Natural killer cell (primary cell): ENCODE measurements at regions not wholly inside any gene's neighbourhood (a gene's known extent, or its start where the extent isn't known, plus 50 kb on each side); places are given as distances from the start of the nearest gene placed in this dataset.

Source experiments
- ATAC-seq, 3 donors: fragments of 150-1000 bp in 2 of 3; fragments of 200-7000 bp in 1 of 3; cut with Tn5 transposase; 1 replicate in 1 of 3; 2 replicates in 2 of 3; pipeline ENCODE4 v1.10.0; 2021; ENCODE audit warnings: mild to moderate bottlenecking in 2 of 3, moderate library complexity in 2 of 3
- DNase-seq, 2 donors: peaks; one replicate each; pipeline versions ENCODE4 v3.0.0 to v3.0.0-alpha.2; 2013 to 2021; ENCODE audit warnings: mixed read lengths in 1 of 2
- H3K27ac ChIP-seq: one replicate; pipeline ENCODE4 v1.5.1; 2013; ENCODE audit warnings: mild to moderate bottlenecking, low read length
- H3K27me3 ChIP-seq: one replicate; pipeline ENCODE4 v1.6.1; 2013; ENCODE audit warnings: low read length; ENCODE audit not compliant: control insufficient read depth, insufficient read depth
- H3K36me3 ChIP-seq: one replicate; pipeline ENCODE4 v1.6.1; 2013; ENCODE audit warnings: low read length; ENCODE audit not compliant: control insufficient read depth, insufficient read depth
- H3K4me1 ChIP-seq: one replicate; pipeline ENCODE4 v1.6.1; 2013; ENCODE audit warnings: low read length; ENCODE audit not compliant: control insufficient read depth, insufficient read depth
- H3K4me3 ChIP-seq: one replicate; pipeline ENCODE4 v1.5.1; 2013; ENCODE audit warnings: low read length
- H3K9me3 ChIP-seq: one replicate; pipeline ENCODE4 v1.6.1; 2013; ENCODE audit warnings: low read length; ENCODE audit not compliant: control insufficient read depth, insufficient read depth
- H3K27ac Mint-ChIP-seq, 2 donors: one replicate each; pipeline ENCODE4 v1.8.0; 2022; ENCODE audit warnings: mild to moderate bottlenecking in 2 of 2, mixed read lengths in 2 of 2, moderate library complexity in 1 of 2
- H3K27me3 Mint-ChIP-seq, 2 donors: one replicate each; pipeline ENCODE4 v1.8.0; 2022; ENCODE audit warnings: low read depth in 2 of 2, mixed read lengths in 2 of 2
- H3K36me3 Mint-ChIP-seq: one replicate; pipeline ENCODE4 v1.8.0; 2022; ENCODE audit warnings: mixed read lengths
- H3K4me1 Mint-ChIP-seq, 2 donors: one replicate each; pipeline ENCODE4 v1.8.0; 2022; ENCODE audit warnings: mixed read lengths in 2 of 2
- H3K4me3 Mint-ChIP-seq: one replicate; pipeline ENCODE4 v1.8.0; 2022; ENCODE audit warnings: mild to moderate bottlenecking, moderate library complexity, mixed read lengths
- H3K9me3 Mint-ChIP-seq, 2 donors: one replicate each; pipeline ENCODE4 v1.8.0; 2022; ENCODE audit warnings: mixed read lengths in 2 of 2
- WGBS: methylation state at CpG from one replicate; pipeline ENCODE4 v1.1.7; 2013; ENCODE audit warnings: missing lambda C conversion rate; ENCODE audit not compliant: insufficient coverage; 5-methylcytosine and 5-hydroxymethylcytosine counted together
- intact Hi-C: fragments of 100-400 bp; cut with micrococcal nuclease; formaldehyde crosslinking; loops from one replicate; pipeline ENCODE4 v1.14.2; 2022
- TF ChIP-seq, protein P1 (sequence below): fragments of 200-600 bp; IDR thresholded peaks from one replicate; pipeline ENCODE4 v1.8.0; 2022; ENCODE audit warnings: antibody characterized with exemption

DNA sequence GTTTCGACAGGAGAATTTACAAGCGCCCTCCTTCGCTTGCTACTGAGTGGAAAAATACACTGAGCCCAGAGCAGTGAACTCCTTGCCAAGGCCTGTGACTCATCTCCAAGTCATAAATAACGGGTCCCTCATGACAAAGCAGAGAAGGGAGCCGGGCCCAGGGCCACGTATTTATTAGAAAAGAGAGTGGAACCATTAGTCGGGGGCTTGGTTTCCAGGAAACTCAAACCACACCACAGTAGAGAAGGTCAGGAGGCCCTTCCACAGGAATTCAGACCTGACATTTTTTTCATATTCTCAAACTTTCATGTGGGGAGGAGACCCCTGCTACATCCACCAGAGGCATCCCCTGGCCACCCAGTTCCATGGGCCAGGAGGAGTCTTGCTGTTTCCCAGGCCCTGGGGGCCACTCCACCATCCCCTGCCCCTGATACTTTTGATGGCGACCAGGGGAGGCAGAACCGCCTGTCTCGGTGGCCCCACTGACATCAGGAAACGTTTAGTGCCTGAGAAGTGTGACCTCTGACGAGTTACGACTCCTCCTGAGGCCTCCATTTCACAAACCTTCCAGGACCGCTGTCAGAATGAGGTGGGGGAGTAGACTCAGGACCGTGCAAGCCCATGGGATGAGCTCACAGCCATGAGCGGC lies 289.7 kb downstream of the DYSF start:
- no peak overlapping the region for H3K27ac ChIP-seq
- peaks cover 7 to 11% of the 10 kb centered on the region in 2 donors for H3K27me3 Mint-ChIP-seq
- no peaks in the 10 kb centered on the region for H3K36me3 Mint-ChIP-seq
- H3K9me3 Mint-ChIP-seq, result no peaks in the 10 kb centered on the region
- DNase-seq (no peak), ATAC-seq (no peak)
- H3K36me3 ChIP-seq, result no peaks in the 10 kb centered on the region
- no peak overlapping the region for H3K27ac Mint-ChIP-seq
- TF ChIP-seq, protein P1, sequence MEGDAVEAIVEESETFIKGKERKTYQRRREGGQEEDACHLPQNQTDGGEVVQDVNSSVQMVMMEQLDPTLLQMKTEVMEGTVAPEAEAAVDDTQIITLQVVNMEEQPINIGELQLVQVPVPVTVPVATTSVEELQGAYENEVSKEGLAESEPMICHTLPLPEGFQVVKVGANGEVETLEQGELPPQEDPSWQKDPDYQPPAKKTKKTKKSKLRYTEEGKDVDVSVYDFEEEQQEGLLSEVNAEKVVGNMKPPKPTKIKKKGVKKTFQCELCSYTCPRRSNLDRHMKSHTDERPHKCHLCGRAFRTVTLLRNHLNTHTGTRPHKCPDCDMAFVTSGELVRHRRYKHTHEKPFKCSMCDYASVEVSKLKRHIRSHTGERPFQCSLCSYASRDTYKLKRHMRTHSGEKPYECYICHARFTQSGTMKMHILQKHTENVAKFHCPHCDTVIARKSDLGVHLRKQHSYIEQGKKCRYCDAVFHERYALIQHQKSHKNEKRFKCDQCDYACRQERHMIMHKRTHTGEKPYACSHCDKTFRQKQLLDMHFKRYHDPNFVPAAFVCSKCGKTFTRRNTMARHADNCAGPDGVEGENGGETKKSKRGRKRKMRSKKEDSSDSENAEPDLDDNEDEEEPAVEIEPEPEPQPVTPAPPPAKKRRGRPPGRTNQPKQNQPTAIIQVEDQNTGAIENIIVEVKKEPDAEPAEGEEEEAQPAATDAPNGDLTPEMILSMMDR, result no peak
- H3K27me3 ChIP-seq, result no peaks in the 10 kb centered on the region
- WGBS, result 72% methylated on average over 14 of the region's 16 CpGs
- no peaks in the 10 kb centered on the region for H3K9me3 ChIP-seq
- no peaks in the 10 kb centered on the region for H3K4me1 ChIP-seq
- H3K4me3 ChIP-seq, result no peak overlapping the region
- no peaks in the 10 kb centered on the region for H3K4me1 Mint-ChIP-seq
- intact Hi-C loops, result no loop called here
- H3K4me3 Mint-ChIP-seq, result no peak overlapping the region

DNA sequence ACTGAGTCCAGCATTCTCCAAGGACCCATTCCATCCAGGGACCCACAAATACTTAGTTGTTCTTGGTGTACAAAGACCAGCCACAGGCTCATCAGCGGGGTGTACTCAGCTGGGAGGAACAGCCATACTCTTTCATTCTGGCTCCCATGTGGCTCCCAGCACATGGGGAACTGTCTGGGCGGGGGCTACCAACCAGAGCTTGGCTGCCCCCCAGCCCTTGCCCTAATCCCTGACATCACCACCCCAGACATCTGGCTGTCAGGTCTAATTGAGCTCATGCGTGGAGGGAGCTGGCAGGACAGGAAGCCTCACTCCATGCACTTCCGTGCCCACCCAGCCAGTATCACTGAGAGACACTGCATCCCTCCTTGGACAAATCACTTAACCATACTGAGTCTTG lies 283.6 kb downstream of the DYSF start:
- Histone ChIP-seq H3K27ac (no peak overlapping the region), H3K4me3 (no peak overlapping the region), H3K4me1 (no peaks in the 10 kb centered on the region), H3K27me3 (no peaks in the 10 kb centered on the region), H3K9me3 (no peaks in the 10 kb centered on the region), H3K36me3 (no peaks in the 10 kb centered on the region)
- WGBS, result 89% methylated on average over 4 of the region's 4 CpGs
- no peaks in the 10 kb centered on the region for H3K4me1 Mint-ChIP-seq
- DNase-seq (no peak), ATAC-seq (peak in 1 of 3 donors; percentile 3)
- peaks cover 0 to 2% of the 10 kb centered on the region in 2 donors for H3K9me3 Mint-ChIP-seq
- H3K36me3 Mint-ChIP-seq, result no peaks in the 10 kb centered on the region
- peaks cover 11 to 12% of the 10 kb centered on the region in 2 donors for H3K27me3 Mint-ChIP-seq
- TF ChIP-seq, protein P1, result no peak
- H3K27ac Mint-ChIP-seq, result no peak overlapping the region
- intact Hi-C loops, result no loop called here
- H3K4me3 Mint-ChIP-seq, result no peak overlapping the region

DNA sequence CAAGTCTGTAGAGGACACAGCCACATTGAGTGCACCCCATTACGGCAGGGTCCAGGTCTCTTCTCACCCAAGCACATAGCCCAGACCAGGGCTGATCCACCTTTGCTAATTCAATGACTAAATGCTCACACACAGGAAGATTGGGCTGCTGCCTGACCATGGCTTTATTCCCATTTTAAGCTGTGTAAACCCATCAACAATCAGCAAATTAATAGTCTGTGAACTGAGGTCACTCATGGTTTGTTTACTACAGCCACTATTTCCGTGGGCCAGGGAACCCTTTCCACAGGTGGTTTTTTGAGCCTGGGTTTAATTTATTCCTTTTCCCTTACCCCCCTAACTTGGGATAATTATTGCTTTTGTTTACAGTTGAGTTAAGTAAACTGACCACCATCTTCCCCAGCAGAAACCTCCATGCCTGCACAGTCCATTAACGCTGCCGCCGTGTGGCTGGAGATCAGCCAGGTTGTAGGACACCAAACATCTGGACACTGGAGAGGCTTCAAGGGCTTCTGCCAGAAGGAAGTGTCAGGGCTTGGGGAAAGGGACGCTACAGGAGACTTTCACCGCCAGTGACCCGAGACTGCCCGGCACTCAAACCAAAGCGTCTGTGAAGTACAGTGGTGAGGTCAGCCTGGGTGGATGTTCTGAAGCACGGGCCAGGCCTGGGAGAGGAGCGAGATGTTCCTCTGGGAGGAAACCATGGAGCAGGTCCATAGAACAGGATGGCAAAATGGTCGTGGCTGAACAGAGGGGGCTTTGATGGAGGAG lies 282.9 kb downstream of the DYSF start:
- Mint-ChIP-seq H3K4me3 (no peak overlapping the region), H3K9me3 (peaks cover 0 to 2% of the 10 kb centered on the region in 2 donors), H3K27ac (no peak overlapping the region), H3K36me3 (no peaks in the 10 kb centered on the region), H3K27me3 (peaks cover 10 to 12% of the 10 kb centered on the region in 2 donors), H3K4me1 (no peaks in the 10 kb centered on the region)
- TF ChIP-seq, protein P1, result no peak
- H3K27me3 ChIP-seq, result no peaks in the 10 kb centered on the region
- intact Hi-C loops, result no loop called here
- H3K36me3 ChIP-seq, result no peaks in the 10 kb centered on the region
- DNase-seq, result no peak
- H3K4me1 ChIP-seq, result no peaks in the 10 kb centered on the region
- peak in 1 of 3 donors; percentile 19 for ATAC-seq
- no peak overlapping the region for H3K27ac ChIP-seq
- 88% methylated on average over 13 of the region's 13 CpGs for WGBS
- no peak overlapping the region for H3K4me3 ChIP-seq
- H3K9me3 ChIP-seq, result no peaks in the 10 kb centered on the region
